Right ventricle myocardium superior (tissue), 1 donor: ENCODE measurements at regions not wholly inside any gene's neighbourhood (a gene's known extent, or its start where the extent isn't known, plus 50 kb on each side); places are given as distances from the start of the nearest gene placed in this dataset.

Source experiments
- ATAC-seq: fragments of 200-7000 bp; cut with Tn5 transposase; one replicate; pipeline ENCODE4 v1.9.1; 2020; ENCODE audit warnings: mild to moderate bottlenecking; ENCODE audit not compliant: poor library complexity
- DNase-seq: peaks from one replicate; pipeline ENCODE4 v3.0.0-alpha.2; 2020
- intact Hi-C: fragments of 100-400 bp; cut with DNase I; formaldehyde crosslinking; loops from one replicate; pipeline ENCODE4 v1.11.2; 2022
- donor health status: DM: no; HTN: yes; CAD: no; lungs with severe emphysema.

DNA sequence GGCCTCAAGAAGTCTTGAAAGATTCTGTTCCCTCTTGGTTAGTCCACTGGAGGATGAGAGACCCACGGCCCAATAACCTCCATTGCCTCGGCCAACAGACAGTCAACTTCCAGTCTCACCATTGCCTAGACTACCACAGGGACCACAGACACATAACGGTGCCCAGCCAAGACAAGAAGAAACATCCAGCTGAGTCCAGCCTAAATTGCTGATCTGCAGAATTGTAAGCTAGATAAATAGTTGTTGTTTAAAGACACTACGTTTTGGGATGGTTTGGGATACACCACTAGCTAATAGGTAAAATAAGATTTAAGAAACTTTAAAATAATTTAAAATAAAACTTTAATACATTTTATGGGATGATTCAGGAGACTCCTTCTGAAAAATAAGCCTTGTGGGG, 324.7 kb upstream of the JAG1 start:
- intact Hi-C loops: no loop called here
- DNase-seq (no peak), ATAC-seq (no peak)

DNA sequence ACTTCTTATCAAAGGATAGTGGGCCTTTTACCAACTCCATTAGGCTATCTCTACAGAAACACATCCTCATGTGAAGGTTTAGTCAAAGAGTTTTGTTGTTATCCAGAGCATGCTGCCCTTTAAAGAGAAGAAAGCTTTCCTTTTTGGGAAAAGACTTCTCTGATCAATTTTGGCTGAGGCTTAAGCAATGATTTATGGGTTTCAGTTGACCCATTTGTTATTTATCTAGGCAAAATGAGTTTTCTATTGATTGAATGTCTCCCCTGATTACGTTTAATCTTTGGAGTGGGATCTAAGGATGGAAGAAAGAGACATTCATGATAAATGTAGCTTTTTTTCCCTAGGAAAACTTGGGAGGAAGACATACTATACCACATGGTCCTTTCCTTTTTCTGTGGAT, 326.6 kb upstream of the JAG1 start:
- intact Hi-C loops: no loop called here
- DNase-seq (no peak), ATAC-seq (no peak)

DNA sequence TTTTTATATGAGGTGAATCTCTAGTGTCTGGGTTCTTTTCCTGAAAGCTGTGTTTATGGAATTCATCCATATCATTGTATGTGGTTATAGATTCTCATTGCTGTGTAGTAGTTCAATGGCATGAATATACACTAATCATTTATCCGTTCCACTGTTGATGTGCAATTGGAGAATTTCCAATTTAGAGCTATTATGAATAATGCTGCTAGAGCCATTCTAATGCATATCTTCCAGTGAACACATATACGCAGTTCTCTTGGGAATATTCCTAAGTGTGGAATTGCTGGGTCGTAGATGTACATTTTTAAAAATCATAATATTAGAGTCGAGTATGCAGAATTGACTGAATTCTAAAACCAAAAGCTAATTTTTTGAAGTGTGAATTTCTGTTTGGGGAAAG, 327.5 kb upstream of the JAG1 start:
- no peak for ATAC-seq
- DNase-seq: no peak
- intact Hi-C loops: no loop called here

DNA sequence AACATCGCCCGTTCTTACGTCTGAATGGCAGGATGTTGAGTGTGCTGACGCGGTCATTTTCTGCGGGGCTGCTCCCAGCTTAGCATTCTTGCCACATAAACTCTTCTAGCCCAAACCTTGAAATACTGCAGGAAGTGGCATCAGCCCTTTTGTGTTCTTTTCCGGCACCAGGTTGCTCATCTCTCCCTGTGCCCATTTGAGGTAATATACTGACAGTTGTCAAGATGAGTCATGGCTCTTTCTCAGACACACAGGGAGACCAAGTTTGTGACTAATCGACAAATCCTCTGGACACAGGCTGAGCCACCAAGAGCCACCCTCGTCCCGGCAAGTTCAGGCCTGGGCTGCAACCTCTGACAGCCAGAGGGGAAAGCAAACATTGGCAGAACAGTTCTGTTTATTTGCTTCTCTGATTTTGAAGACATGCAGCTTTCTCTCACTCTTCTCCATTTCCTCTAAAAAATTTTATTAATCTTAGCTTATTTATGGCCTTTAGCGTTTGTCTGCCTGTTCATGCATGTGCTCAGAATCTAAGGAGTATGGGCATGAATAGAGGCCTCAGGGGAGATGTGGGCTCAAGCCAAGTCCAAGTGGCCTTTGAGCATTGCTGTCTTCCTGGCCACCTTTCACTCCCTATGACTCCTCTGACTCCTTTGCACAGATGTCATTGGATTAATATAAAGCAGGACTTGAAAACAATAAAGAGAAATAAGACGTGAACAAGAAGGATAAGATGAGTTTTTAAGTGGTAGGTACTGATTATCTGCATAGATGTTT, 328.2 kb upstream of the JAG1 start:
- no peak for DNase-seq
- intact Hi-C loops: no loop called here
- peak; percentile 56 for ATAC-seq

DNA sequence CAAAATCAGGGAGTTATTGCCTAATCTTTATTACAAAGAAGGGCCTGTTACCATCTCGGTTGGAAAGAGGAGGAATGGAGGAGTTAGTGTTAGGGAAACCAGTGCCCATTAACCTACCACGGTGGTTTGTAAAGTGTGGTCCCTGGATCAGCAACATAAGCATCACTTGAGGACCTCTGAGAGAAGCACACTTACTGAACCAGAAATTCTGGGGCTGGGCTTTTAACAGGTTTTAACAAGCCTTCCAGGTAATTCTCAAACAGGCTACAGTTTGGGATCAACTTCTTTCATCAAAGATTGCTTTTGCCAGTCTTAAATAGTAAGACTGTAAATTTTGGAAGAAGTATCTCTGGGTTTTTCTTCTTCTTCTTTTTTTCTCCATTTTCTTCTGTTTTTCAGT, 329.5 kb upstream of the JAG1 start:
- intact Hi-C loops: no loop called here
- ATAC-seq (no peak), DNase-seq (no peak)

DNA sequence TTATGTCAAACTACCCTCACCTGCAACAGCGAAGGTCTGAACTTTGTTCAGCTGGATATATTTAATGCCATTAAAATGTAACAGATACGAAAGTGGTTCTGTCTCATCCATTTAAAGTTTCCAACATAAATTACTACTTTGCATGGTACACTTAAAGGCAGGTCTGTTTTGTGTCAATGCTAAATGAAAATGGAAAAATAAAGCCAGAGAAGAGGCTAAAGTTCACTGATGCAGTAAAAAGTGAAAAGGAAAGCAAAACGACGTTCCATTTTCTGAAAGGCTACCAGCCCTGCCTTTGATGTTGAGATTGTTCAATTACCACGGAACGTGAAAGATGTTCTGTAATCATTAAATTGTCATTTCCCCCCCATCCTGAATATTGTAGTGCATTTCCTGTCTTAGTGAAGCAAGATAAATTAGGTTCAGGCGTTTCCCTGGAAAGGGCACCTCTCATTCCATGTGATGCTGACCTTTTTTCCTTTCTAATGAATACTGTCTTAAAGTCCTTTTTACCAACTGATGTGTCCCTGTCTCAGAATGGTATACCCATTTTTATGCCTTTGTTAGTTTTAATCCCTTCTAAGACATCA, 334.7 kb upstream of the JAG1 start:
- intact Hi-C loops: no loop called here
- ATAC-seq (no peak), DNase-seq (no peak)

DNA sequence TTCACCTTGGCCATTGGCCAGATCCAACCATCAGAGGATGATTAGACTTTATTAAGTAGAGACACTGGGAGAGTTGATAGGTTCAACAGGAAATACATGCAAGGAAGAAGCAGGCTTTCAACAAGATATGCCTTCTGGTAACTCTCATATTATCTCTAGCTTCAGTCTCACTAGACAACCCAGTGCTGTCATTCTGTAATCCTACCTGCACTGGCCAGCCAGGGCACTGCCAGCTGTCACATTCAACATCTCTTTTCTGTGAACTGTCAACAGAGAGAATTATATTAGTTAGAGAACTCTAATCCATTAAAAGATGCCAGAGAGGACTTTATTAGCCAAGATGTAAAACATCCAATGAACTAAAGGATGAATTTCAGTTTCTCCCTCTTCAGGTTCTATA, 337.9 kb upstream of the JAG1 start:
- ATAC-seq (no peak), DNase-seq (no peak)
- intact Hi-C loops: no loop called here

DNA sequence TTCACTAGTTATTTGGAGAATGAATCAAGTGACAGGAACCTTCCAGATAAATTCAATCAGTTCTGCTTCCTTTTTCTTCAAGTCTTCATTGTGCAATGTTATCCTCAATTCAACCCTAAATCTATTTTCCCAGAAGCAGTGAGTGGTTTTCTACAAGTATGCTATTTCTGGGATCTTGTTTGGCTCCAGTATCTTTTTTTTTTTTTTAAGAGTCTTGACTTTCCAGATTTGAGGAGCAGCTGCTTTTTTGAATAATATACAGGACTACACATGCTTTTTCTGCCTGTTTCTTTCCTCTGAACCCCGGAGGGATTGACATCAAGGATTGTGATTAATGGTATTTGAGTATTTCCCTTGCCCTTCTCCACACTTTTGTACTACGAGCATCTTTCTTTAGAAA, 339.2 kb upstream of the JAG1 start:
- DNase-seq (no peak), ATAC-seq (peak; percentile 88)
- intact Hi-C loops: no loop called here

DNA sequence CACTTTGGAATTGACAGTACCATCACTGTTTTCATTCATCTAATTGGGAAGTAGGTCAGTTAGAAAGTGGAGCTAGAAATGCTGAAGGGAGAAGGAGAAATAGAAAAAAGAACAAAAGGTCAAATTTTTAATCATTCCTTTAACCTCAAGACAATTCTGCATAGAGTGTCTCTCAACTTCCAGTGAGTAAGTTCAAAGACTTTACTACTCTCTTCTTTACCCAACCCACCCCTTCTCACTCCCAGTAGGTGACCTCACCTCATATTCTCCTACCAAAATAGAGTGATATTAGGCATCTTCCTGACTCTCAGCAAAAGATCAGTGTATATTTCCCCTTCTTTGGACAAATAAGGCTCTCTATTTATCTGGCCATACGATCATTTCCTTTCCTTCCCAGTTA, 340.0 kb upstream of the JAG1 start:
- no peak for DNase-seq
- peak; percentile 9 for ATAC-seq
- intact Hi-C loops: no loop called here

DNA sequence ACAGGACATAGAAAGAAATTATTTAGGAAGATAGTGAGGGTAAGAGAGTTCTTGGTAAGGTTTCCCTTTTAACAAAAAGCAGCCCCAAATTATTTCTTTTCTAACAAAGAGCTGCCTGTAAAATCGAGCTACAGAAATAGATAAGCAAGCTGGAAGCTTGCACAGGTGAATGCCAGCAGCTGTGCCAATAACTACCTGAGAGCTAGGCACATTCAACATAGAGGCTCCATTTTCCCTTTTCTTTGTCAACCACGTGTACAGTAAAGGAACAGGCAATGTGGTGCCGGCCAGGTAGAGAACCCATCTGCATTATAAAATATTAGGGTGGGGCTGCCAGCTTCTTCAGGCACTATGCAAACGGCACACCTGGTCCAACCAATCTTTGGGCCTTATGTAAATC, 341.6 kb upstream of the JAG1 start:
- intact Hi-C loops: no loop called here

DNA sequence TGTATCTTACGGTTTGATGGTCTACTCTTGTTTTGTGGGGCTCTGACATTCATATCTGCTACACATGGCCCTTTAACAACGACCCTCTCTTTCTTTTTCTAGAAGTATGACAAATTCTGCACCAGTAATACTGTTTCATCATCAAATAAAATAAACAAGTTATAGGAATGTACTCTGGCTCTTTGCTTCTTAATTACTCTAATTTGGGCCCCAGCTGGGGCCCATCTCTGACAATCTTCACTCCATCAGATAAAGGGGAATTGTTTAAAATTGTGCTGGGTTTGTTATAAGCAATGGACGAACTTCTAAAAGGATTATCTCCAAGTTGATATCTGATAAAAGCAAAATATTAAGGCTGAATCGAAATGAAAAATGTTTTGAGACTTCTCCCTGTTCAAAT, 343.6 kb upstream of the JAG1 start:
- ATAC-seq: no peak
- intact Hi-C loops: no loop called here
- DNase-seq: no peak

More for the DNA sequence above, 341.6 kb upstream of the JAG1 start:
- DNase-seq: no peak
- no peak for ATAC-seq

DNA sequence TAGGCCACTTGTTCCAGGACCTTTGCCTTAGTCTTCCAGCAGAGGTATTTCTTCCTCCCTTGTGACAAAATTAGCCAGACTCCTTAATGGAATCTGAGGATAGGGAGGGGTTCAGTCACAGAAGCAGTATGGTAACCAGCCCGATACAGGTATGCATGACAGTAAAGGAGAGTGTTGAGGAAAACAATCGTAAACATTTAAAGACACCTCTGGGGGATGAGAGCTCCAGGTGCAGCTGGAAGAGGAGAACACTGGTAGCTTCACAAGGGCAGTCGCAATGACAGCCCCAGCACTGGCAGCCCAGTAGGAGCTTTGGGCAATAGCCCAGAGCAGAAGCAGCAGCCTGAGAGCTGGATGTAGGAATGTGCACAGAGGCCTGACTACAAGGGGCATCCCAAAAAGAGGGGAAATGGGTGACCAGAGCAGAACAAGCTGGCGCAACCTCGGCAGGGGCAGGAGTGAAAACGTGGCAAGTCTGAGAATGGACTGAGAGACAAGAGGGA, 344.9 kb upstream of the JAG1 start:
- intact Hi-C loops: no loop called here
- DNase-seq: peak; percentile 40
- peak; percentile 61 for ATAC-seq

DNA sequence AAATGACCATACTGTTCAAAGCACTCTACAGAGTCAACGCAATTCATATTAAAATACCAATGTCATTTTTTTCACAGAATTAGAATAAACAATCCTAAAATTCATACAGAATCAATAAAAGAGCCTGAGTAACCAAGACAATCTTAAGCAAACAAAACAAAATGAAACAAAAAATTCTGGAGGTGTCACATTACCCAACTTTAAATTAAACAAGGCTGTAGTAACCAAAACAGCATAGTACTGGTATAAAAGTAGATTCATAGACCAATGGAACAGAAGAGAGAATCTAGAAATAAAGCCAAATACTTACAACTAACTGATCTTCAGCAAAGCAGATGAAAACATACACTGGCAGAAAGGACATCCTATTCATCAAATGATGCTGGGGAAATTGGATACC, 346.9 kb upstream of the JAG1 start:
- ATAC-seq: no peak
- intact Hi-C loops: no loop called here
- DNase-seq: no peak

DNA sequence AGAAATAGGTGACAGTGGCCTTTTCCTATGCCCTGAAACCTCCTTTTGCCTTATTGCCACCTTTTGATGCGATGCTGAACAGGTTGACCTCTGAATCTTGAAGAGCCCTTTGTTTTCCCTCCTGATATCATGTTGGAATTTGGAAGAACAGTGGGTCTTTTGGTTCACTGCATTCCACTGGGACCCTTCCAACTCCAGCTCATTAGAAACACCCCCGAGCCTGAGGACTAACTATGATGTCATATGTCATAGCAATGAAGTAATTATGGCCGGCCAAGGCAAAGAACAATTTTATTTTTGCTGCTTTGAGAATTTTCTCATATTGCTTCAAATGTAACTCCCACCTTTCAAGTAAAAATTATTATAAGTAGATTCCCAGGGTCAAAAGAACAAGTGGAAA, 353.4 kb upstream of the JAG1 start:
- intact Hi-C loops: no loop called here

DNA sequence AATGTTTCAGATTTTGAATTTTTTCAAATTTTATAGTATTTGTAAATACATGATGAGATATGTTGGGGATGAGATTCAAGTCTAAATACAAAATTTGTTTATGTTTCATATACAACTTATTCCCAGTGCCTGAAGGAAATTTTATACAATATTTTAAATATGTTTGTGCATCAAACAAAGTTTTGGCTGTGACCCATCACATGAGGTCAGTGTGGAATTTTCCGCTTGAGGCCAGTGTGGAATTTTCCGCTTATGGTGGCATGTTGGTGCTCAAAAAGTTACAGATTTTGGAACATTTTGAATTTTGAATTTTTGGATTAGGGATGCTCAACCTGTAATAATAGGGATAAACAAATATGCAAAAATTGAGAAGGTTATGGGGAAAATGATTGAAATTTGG, 356.6 kb upstream of the JAG1 start:
- ATAC-seq (no peak), DNase-seq (no peak)
- intact Hi-C loops: no loop called here

More for the DNA sequence above, 353.4 kb upstream of the JAG1 start:
- no peak for DNase-seq
- no peak for ATAC-seq

DNA sequence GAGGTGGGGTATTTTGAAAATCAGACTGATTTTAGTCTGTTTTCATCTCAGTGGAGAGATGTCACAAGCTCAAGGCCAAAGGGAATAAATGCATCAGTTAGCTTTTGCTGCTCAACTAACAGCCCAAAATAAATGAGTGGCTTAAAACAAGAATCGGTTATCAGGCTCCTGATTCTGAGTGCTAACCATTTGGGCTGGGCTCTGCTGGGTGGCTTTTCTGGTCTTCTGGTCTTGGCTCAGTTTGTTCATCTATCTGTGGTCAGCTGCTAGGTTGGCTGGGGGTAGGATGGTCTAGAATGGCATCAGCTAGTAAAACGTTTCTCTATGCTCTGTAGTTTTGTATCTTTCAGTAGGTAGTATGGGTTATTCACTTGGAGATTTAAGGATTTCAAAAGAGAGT, 357.5 kb upstream of the JAG1 start:
- intact Hi-C loops: no loop called here
- DNase-seq (no peak), ATAC-seq (no peak)

DNA sequence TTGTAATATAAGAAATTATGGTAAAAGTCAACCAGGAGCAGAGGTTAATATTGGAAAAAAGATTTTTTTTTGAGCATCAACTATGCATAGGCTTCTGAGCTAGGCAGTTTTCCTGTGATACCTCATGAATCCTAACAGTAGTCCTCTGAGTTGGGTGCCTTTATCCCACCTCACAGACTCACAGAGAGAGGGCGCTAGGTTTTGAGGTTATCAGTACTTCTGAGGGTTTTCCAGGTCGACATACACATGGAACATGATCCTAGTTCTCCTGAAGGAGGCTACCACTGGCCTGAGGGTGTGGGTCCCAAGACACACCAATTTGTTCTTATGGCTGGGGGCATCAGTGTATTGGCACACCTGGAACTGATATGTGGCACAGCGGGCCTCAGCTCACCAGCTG, 358.8 kb upstream of the JAG1 start:
- DNase-seq: no peak
- no peak for ATAC-seq
- intact Hi-C loops: no loop called here

DNA sequence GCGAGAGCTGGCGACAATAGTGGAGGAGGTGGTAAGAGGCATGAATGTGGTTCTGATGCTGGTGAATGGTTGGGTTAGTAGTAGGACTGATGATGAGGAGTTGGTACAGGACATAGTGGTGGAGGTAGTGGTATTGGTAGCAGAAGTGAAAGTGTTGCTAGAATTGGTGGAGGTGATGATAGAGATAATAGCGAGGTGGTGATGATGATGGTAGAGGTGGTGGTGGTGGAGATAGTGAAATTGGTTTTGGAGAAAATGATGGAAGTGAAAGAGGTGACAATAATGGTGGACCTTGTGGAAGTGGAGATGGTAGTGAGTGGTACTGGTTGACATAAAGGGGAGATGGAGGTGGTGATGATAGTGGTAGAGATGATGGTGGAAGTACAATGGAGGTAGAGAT, 360.2 kb upstream of the JAG1 start:
- intact Hi-C loops: no loop called here
- no peak for ATAC-seq

DNA sequence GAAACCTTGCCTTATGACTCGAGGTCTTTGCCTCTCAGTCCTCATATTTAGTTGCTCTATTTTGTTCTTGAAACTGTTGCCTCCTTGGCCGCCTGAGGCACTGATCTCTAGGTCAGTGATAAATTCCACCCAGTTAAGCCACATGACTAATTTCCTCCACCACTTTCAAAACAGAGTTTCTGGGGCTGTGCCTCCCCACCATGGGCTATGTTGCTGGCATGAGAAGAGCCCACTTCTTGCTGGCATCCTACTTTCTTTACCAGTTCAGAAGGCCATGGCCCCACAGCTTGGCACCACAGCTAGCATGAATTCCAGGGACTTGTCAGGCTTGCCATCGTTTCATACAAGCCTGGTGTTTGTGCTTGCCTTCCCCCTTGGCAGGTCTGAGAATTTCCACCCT, 361.4 kb upstream of the JAG1 start:
- intact Hi-C loops: no loop called here
- ATAC-seq (no peak), DNase-seq (no peak)

More for the DNA sequence above, 360.2 kb upstream of the JAG1 start:
- DNase-seq: no peak

DNA sequence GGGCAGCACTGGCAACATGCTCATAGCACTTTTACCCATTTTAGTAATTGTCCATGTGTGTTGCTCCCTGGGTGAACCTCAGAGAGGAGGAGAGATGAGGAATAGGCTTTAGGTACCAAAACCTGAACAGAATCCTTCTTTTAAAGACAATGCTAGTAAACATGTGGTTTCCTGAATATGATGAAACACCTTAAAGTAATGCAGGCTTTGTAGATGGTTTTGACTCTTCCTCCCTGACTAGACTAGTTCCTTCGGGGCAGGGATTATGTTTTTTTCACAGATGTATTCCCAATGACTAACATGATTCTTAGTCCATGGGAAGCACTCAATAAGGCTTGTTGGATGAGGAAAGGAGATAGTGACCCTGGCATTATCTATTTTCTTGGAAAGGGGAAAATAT, 367.6 kb upstream of the JAG1 start:
- intact Hi-C loops: no loop called here
- ATAC-seq: no peak
- DNase-seq: no peak

DNA sequence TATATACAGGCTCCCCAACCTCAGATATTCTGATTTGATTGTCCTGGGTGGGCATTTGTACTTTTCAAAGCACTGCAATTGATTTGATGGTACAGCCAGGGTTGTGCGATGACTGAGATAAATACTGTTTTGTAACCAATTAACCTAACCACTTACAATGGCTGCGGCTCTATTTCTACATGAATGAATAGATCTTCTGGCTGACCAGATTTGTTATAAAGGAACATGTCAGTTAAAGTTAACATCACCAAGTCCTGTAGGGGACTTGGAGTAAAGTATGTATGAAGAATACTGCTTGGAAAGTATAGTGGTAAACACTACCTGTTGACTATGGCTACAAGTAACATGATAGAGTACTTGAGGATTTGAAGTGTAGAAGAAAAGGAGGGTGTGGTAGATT, 369.2 kb upstream of the JAG1 start:
- intact Hi-C loops: no loop called here
- ATAC-seq: no peak
- no peak for DNase-seq
